HCT116 (cell line): ENCODE measurements at regions not wholly inside any gene's neighbourhood (a gene's known extent, or its start where the extent isn't known, plus 50 kb on each side); places are given as distances from the start of the nearest gene placed in this dataset.

Source experiments
- ATAC-seq: fragments of 200-7000 bp; cut with Tn5 transposase; 2 replicates; pipeline ENCODE4 v1.9.1; 2020; ENCODE audit warnings: mild to moderate bottlenecking, moderate library complexity
- BruUV-seq: library from RNA; stranded (reverse); fragments of 400-500 nt; replicated peaks from 2 replicates; lab custom pipeline; 2021; lab: Mats Ljungman, UMichigan
- CTCF ChIA-PET: fragments of 300-600 bp; sonication (Branson Sonifier 250); formaldehyde crosslinking; loops from one replicate; lab custom pipeline; 2021; ENCODE audit warnings: antibody characterized with exemption; lab: Charles Lee
- POLR2A ChIA-PET: fragments of 300-600, 350-600 bp; sonication (Branson Sonifier 250); formaldehyde crosslinking; loops from one replicate; lab custom pipeline; 2021; ENCODE audit warnings: antibody characterized with exemption; lab: Charles Lee
- RAD21 ChIA-PET, 2 experiments: fragments of 300-600 bp; sonication (Branson Sonifier 250); formaldehyde crosslinking; loops; one replicate each; lab custom pipeline; 2023; ENCODE audit warnings: low total read pairs in 2 of 2; ENCODE audit not compliant: uncharacterized antibody in 2 of 2, unreplicated experiment in 2 of 2, low non-redundant PET in 1 of 2; lab: Charles Lee
- DNase-seq: peaks from one replicate; pipeline ENCODE4 v3.0.0-alpha.2; 2010; ENCODE audit warnings: low read depth, low spot score
- H2AFZ ChIP-seq: fragments of 200-600 bp; shearing (Covaris generic), sonication (generic); 2 replicates; pipeline ENCODE4 v1.6.1; 2017; ENCODE audit warnings: low read depth, mixed run types, mixed read lengths, antibody characterized with exemption, low read length; ENCODE audit not compliant: poor library complexity, severe bottlenecking
- H3K27ac ChIP-seq: 2 replicates; pipeline ENCODE4 v1.5.1; 2012; ENCODE audit warnings: low read depth, low read length
- H3K27me3 ChIP-seq: fragments of 200-600 bp; sonication (generic); 2 replicates; pipeline ENCODE4 v1.6.1; 2016; ENCODE audit warnings: mixed run types, low read length, mixed read lengths; ENCODE audit not compliant: insufficient read depth
- H3K36me3 ChIP-seq, 2 experiments: fragments of 200-500 bp in 1 of 2; fragments of 200-600 bp in 1 of 2; sonication (Bioruptor generic) in 1 of 2; sonication (generic) in 1 of 2; 2 replicates each; pipeline versions ENCODE4 v1.5.1 to v1.6.1; 2014 to 2016; ENCODE audit warnings: low read length in 2 of 2, inconsistent platforms in 1 of 2, mixed read lengths in 1 of 2, mixed run types in 1 of 2; ENCODE audit not compliant: insufficient read depth in 2 of 2, control insufficient read depth in 1 of 2
- H3K4me1 ChIP-seq, 2 experiments: fragments of 200-600 bp in 1 of 2; sonication (generic) in 1 of 2; 2 replicates each; pipeline versions ENCODE4 v1.5.1 to v1.6.1; 2012 to 2017; ENCODE audit warnings: low read length in 2 of 2, inconsistent platforms in 1 of 2, mild to moderate bottlenecking in 1 of 2, mixed read lengths in 1 of 2, mixed run types in 1 of 2, moderate library complexity in 1 of 2; ENCODE audit not compliant: insufficient read depth in 2 of 2, control insufficient read depth in 1 of 2
- H3K4me2 ChIP-seq: fragments of 200-600 bp; sonication (generic); 2 replicates; pipeline ENCODE4 v1.6.1; 2017; ENCODE audit warnings: mixed run types, low read length, mixed read lengths
- H3K4me3 ChIP-seq, 2 experiments: fragments of 200-600 bp in 1 of 2; sonication (generic) in 1 of 2; replicated peaks in 1 of 2; 2 replicates each; pipeline ENCODE4 v1.5.1; 2011 to 2016; ENCODE audit warnings: low read length in 2 of 2, control low read depth in 1 of 2, low read depth in 1 of 2, mild to moderate bottlenecking in 1 of 2, mixed read lengths in 1 of 2, mixed run types in 1 of 2
- H3K79me2 ChIP-seq: fragments of 200-600 bp; sonication (generic); 2 replicates; pipeline ENCODE4 v1.6.1; 2017; ENCODE audit warnings: mild to moderate bottlenecking, mixed run types, low read length, moderate library complexity, mixed read lengths; ENCODE audit not compliant: insufficient read depth
- H3K9ac ChIP-seq: fragments of 200-600 bp; sonication (generic); 2 replicates; pipeline ENCODE4 v1.6.1; 2016; ENCODE audit warnings: low read length, mixed read lengths
- H3K9me2 ChIP-seq: fragments of 200-600 bp; sonication (generic), shearing (Covaris generic); 2 replicates; pipeline ENCODE4 v1.6.1; 2017; ENCODE audit warnings: mixed run types, mild to moderate bottlenecking, moderate library complexity; ENCODE audit not compliant: insufficient read depth
- H3K9me3 ChIP-seq, 2 experiments: fragments of 200-500 bp in 1 of 2; fragments of 200-600 bp in 1 of 2; sonication (Bioruptor generic) in 1 of 2; sonication (generic) in 1 of 2; 2 replicates each; pipeline ENCODE4 v1.6.1; 2014 to 2017; ENCODE audit warnings: low read length in 2 of 2, mixed read lengths in 2 of 2, inconsistent platforms in 1 of 2, low read depth in 1 of 2, mild to moderate bottlenecking in 1 of 2, mixed run types in 1 of 2, moderate library complexity in 1 of 2; ENCODE audit not compliant: control insufficient read depth in 1 of 2, insufficient read depth in 1 of 2
- H4K20me1 ChIP-seq: fragments of 200-600 bp; sonication (generic), shearing (Covaris generic); 2 replicates; pipeline ENCODE4 v1.6.1; 2017; ENCODE audit warnings: mixed run types, mild to moderate bottlenecking, moderate library complexity; ENCODE audit not compliant: insufficient read depth
- EGR1 ChIP-seq: IDR thresholded peaks from 2 replicates; pipeline ENCODE4 v1.6.1; 2012; ENCODE audit warnings: low read depth
- EZH2phosphoT487 ChIP-seq: fragments of 200-600 bp; IDR thresholded peaks from 2 replicates; pipeline ENCODE4 v1.6.1; 2018; ENCODE audit warnings: antibody characterized with exemption, borderline replicate concordance
- MAX ChIP-seq: IDR thresholded peaks from 2 replicates; pipeline ENCODE4 v1.6.1; 2012
- POLR2A ChIP-seq: IDR thresholded peaks from 2 replicates; pipeline ENCODE4 v1.7.0; 2011; ENCODE audit warnings: borderline replicate concordance; ENCODE audit not compliant: insufficient read depth, insufficient read length; ENCODE audit errors: extremely low read depth
- POLR2AphosphoS5 ChIP-seq: IDR thresholded peaks from 2 replicates; pipeline ENCODE4 v1.6.1; 2011; ENCODE audit warnings: mild to moderate bottlenecking, low read depth, low read length, moderate library complexity
- REST ChIP-seq: IDR thresholded peaks from 2 replicates; pipeline ENCODE4 v1.6.1; 2012; ENCODE audit warnings: low read depth
- SIN3A ChIP-seq: IDR thresholded peaks from 2 replicates; pipeline ENCODE4 v1.6.1; 2012; ENCODE audit warnings: low read depth
- SRF ChIP-seq: IDR thresholded peaks from 2 replicates; pipeline ENCODE4 v1.6.1; 2012; ENCODE audit warnings: low read depth
- TCF7L2 ChIP-seq: IDR thresholded peaks from 2 replicates; pipeline ENCODE4 v1.7.0; 2011; ENCODE audit warnings: borderline replicate concordance, inconsistent platforms; ENCODE audit not compliant: insufficient read depth, insufficient read length; ENCODE audit errors: extremely low read depth
- ZNF274 ChIP-seq: fragments of 200-500 bp; sonication (Bioruptor generic); IDR thresholded peaks from 2 replicates; pipeline ENCODE4 v1.6.1; 2014; ENCODE audit warnings: mild to moderate bottlenecking, low read depth, low read length, inconsistent platforms
- intact Hi-C: fragments of 100-400 bp; cut with micrococcal nuclease; formaldehyde crosslinking; loops from 2 replicates; pipeline ENCODE4 v1.10.0; 2022

- ATAC-seq (no peak), DNase-seq (no peak)
- no peak overlapping the region for H3K27ac ChIP-seq
- no peak for TF ChIP-seq MAX
- TF ChIP-seq SRF = no peak
- no peak for TF ChIP-seq EZH2phosphoT487
- TF ChIP-seq REST = no peak
- POLR2A ChIA-PET = no interaction called here
- no TSS peak for BruUV-seq
- no peak overlapping the region for H3K4me3 ChIP-seq
- H3K9me2 ChIP-seq = no peaks in the 10 kb centered on the region
- no peaks in the 10 kb centered on the region for H3K4me1 ChIP-seq
- no peak overlapping the region for H2AFZ ChIP-seq
- RAD21 ChIA-PET = no interaction called here
- intact Hi-C loops = no loop called here
- H3K27me3 ChIP-seq = no peaks in the 10 kb centered on the region
- CTCF ChIA-PET = no interaction called here
- H3K4me2 ChIP-seq = no peak overlapping the region
- no peak overlapping the region for H3K9ac ChIP-seq
- no peaks in the 10 kb centered on the region for H3K79me2 ChIP-seq
- peaks cover 14 to 28% of the 10 kb centered on the region in 2 experiments; a peak in 2 of 4 replicates for H3K9me3 ChIP-seq
- no peaks in the 10 kb centered on the region for H3K36me3 ChIP-seq
- H4K20me1 ChIP-seq = no peaks in the 10 kb centered on the region
These were observed 468.1 kb upstream of the ADARB2 start for GRCh38 chr10:2205406-2205805.

- TF ChIP-seq EGR1 (no peak), TCF7L2 (no peak), ZNF274 (no peak), POLR2AphosphoS5 (no peak), SIN3A (no peak), POLR2A (no peak), MAX (no peak)
- TF ChIP-seq, all 23 proteins: peak for 0
- H3K36me3 ChIP-seq = no peaks in the 10 kb centered on the region
- ChIA-PET POLR2A (no interaction called here), RAD21 (no interaction called here), CTCF (no interaction called here)
- no peaks in the 10 kb centered on the region for H3K27me3 ChIP-seq
- BruUV-seq = no TSS peak
- intact Hi-C loops = no loop called here
- no peak overlapping the region for H3K4me2 ChIP-seq
- no peak overlapping the region for H2AFZ ChIP-seq
- no peak overlapping the region for H3K4me3 ChIP-seq
- no peak overlapping the region for H3K9ac ChIP-seq
- H3K9me3 ChIP-seq = peaks cover 7 to 14% of the 10 kb centered on the region in 2 experiments; a peak in 2 of 4 replicates
- no peaks in the 10 kb centered on the region for H3K79me2 ChIP-seq
- no peak overlapping the region for H3K27ac ChIP-seq
- no peaks in the 10 kb centered on the region for H3K4me1 ChIP-seq
- H3K9me2 ChIP-seq = no peaks in the 10 kb centered on the region
- no peaks in the 10 kb centered on the region for H4K20me1 ChIP-seq
- ATAC-seq = no peak
- no peak for DNase-seq
These were observed 465.1 kb upstream of the ADARB2 start for GRCh38 chr10:2202401-2202800.
